ENCODE measurements at regions not wholly inside any gene's neighbourhood (a gene's known extent, or its start where the extent isn't known, plus 50 kb on each side); places are given as distances from the start of the nearest gene placed in this dataset.

GRCh38 chr5:113917997-113918396 lies 404.5 kb downstream of the YTHDC2 start:
- TF ChIP-seq, protein P1, sequence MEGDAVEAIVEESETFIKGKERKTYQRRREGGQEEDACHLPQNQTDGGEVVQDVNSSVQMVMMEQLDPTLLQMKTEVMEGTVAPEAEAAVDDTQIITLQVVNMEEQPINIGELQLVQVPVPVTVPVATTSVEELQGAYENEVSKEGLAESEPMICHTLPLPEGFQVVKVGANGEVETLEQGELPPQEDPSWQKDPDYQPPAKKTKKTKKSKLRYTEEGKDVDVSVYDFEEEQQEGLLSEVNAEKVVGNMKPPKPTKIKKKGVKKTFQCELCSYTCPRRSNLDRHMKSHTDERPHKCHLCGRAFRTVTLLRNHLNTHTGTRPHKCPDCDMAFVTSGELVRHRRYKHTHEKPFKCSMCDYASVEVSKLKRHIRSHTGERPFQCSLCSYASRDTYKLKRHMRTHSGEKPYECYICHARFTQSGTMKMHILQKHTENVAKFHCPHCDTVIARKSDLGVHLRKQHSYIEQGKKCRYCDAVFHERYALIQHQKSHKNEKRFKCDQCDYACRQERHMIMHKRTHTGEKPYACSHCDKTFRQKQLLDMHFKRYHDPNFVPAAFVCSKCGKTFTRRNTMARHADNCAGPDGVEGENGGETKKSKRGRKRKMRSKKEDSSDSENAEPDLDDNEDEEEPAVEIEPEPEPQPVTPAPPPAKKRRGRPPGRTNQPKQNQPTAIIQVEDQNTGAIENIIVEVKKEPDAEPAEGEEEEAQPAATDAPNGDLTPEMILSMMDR (IDR thresholded peaks at IDR 0.05) = no peak
- no peak for TF ChIP-seq POLR2A (IDR thresholded peaks at IDR 0.05)
- no peak for TF ChIP-seq EP300 (IDR thresholded peaks at IDR 0.05)
- intact Hi-C loops (cut with DNase I) = no loop called here
- WGBS, 3 donors = 5 to 14% (median 9%) methylated on average over 2 of the region's 2 CpGs
- no peaks in the 10 kb centered on the region for H3K9me3 ChIP-seq
- no peak overlapping the region for H3K4me3 ChIP-seq
- H3K4me1 ChIP-seq (ENCODE audit: insufficient read depth) = no peaks in the 10 kb centered on the region
- H3K27ac ChIP-seq = no peak overlapping the region
- no peaks in the 10 kb centered on the region for H3K36me3 ChIP-seq
- no peak for DNase-seq
- no peaks in the 10 kb centered on the region for H3K27me3 ChIP-seq

DNA sequence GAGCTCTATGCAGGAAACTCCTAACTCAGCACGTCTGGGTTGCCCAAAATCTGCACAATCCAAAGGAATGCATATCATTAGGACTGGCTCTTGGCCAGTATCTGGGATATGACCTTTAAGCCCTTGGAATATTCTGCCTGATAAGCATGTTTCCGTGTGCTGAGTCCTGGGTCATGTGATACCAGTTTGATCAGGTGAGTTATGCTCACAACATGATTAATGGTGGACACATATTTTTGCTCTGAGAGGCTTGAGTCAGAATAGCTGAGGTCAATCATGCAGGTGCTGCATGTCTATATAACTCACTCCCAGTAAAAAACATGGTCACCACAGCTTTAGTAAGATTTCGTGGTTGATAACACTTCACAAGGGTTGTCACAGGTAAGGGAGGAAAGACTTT lies 408.8 kb downstream of the YTHDC2 start:
- TF ChIP-seq, protein P1 (IDR thresholded peaks at IDR 0.05) = no peak
- TF ChIP-seq EP300 (IDR thresholded peaks at IDR 0.05) = no peak
- no peak for TF ChIP-seq POLR2A (IDR thresholded peaks at IDR 0.05)
- H3K9me3 ChIP-seq = no peaks in the 10 kb centered on the region
- intact Hi-C loops (cut with DNase I) = no loop called here
- 37 to 55% (median 55%) methylated on average over 3 of the region's 3 CpGs for WGBS, 3 donors
- no peak overlapping the region for H3K4me3 ChIP-seq
- no peak overlapping the region for H3K27ac ChIP-seq
- DNase-seq = no peak
- no peaks in the 10 kb centered on the region for H3K36me3 ChIP-seq
- no peaks in the 10 kb centered on the region for H3K27me3 ChIP-seq
- H3K4me1 ChIP-seq (ENCODE audit: insufficient read depth) = no peaks in the 10 kb centered on the region

- TF ChIP-seq POLR2A (IDR thresholded peaks at IDR 0.05) (no peak), EP300 (IDR thresholded peaks at IDR 0.05) (no peak)
- TF ChIP-seq, protein P1 (IDR thresholded peaks at IDR 0.05) = no peak
- no peak overlapping the region for H3K4me3 ChIP-seq
- H3K27ac ChIP-seq = no peak overlapping the region
- WGBS, 3 donors = 50 to 78% (median 61%) methylated on average over 7 of the region's 7 CpGs
- no peaks in the 10 kb centered on the region for H3K9me3 ChIP-seq
- no peaks in the 10 kb centered on the region for H3K27me3 ChIP-seq
- DNase-seq = no peak
- H3K4me1 ChIP-seq (ENCODE audit: insufficient read depth) = no peaks in the 10 kb centered on the region
- intact Hi-C loops (cut with DNase I) = no loop called here
- H3K36me3 ChIP-seq = no peaks in the 10 kb centered on the region
These were observed 422.0 kb downstream of the YTHDC2 start for GRCh38 chr5:113935453-113935852.

GRCh38 chr5:113937301-113937700 lies 423.8 kb downstream of the YTHDC2 start:
- TF ChIP-seq POLR2A (IDR thresholded peaks at IDR 0.05) (no peak), EP300 (IDR thresholded peaks at IDR 0.05) (no peak)
- TF ChIP-seq, protein P1 (IDR thresholded peaks at IDR 0.05) = no peak
- no peaks in the 10 kb centered on the region for H3K27me3 ChIP-seq
- no peak overlapping the region for H3K27ac ChIP-seq
- intact Hi-C loops (cut with DNase I) = no loop called here
- no peaks in the 10 kb centered on the region for H3K9me3 ChIP-seq
- no peak overlapping the region for H3K4me3 ChIP-seq
- no peaks in the 10 kb centered on the region for H3K4me1 ChIP-seq (ENCODE audit: insufficient read depth)
- no peak for DNase-seq
- 85 to 91% (median 88%) methylated on average over 2 of the region's 2 CpGs for WGBS, 3 donors
- H3K36me3 ChIP-seq = no peaks in the 10 kb centered on the region

DNA sequence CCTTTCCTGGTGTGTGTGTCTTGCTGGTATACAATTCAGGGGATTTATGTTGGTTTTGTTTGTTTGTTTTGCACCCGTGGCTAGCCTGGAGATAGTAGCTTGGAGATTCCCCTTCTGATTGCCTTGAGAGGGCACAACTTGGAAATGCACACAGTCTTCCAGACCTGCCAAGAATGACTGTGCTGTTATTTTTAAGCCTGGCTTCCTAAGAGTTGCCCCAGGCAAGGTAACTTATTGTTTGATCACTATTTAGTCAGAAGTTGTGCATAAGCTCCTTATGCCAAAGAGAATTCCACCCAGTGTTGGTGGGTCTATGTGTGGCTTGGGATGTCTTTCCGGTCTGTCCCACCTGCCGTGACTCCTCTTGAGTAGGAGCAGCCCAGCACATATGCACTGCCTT lies 421.9 kb upstream of the KCNN2 start:
- TF ChIP-seq, protein P1 (IDR thresholded peaks at IDR 0.05) = no peak
- TF ChIP-seq EP300 (IDR thresholded peaks at IDR 0.05) (no peak), POLR2A (IDR thresholded peaks at IDR 0.05) (no peak)
- H3K36me3 ChIP-seq = no peaks in the 10 kb centered on the region
- H3K9me3 ChIP-seq = no peaks in the 10 kb centered on the region
- no peak overlapping the region for H3K27ac ChIP-seq
- 64 to 67% (median 66%) methylated on average over 3 of the region's 3 CpGs for WGBS, 3 donors
- no peak overlapping the region for H3K4me3 ChIP-seq
- H3K27me3 ChIP-seq = no peaks in the 10 kb centered on the region
- H3K4me1 ChIP-seq (ENCODE audit: insufficient read depth) = no peaks in the 10 kb centered on the region
- intact Hi-C loops (cut with DNase I) = no loop called here
- DNase-seq = no peak

All from ovary (tissue), 7 donors.